Lung (tissue), 11 donors: ENCODE measurements at regions not wholly inside any gene's neighbourhood (a gene's known extent, or its start where the extent isn't known, plus 50 kb on each side); places are given as distances from the start of the nearest gene placed in this dataset.

Experiments used
- ATAC-seq: fragments of 200-7000 bp; cut with Tn5 transposase; one replicate; pipeline ENCODE4 v1.9.1; 2020; ENCODE audit warnings: moderate number of reproducible peaks; ENCODE audit not compliant: insufficient read depth, low FRiP score
- DNase-seq, 3 donors: peaks; one replicate each; pipeline ENCODE4 v3.0.0-alpha.2; 2013 to 2017
- H3K27ac ChIP-seq, 2 donors: one replicate each; pipeline ENCODE4 v1.5.1; 2013; ENCODE audit warnings: mild to moderate bottlenecking in 2 of 2, moderate library complexity in 2 of 2, control low read depth in 1 of 2, inconsistent platforms in 1 of 2, low read depth in 1 of 2, low read length in 1 of 2
- H3K27me3 ChIP-seq, 3 donors: one replicate each; pipeline ENCODE4 v1.5.1; 2013; ENCODE audit warnings: low read length in 2 of 3; ENCODE audit not compliant: control insufficient read depth in 3 of 3, insufficient read depth in 3 of 3
- H3K36me3 ChIP-seq, 4 donors: one replicate each; pipeline ENCODE4 v1.5.1; 2013; ENCODE audit warnings: low read length in 4 of 4, mild to moderate bottlenecking in 1 of 4, moderate library complexity in 1 of 4; ENCODE audit not compliant: control insufficient read depth in 4 of 4, insufficient read depth in 4 of 4
- H3K4me1 ChIP-seq, 5 donors: one replicate each; pipeline ENCODE4 v1.5.1; 2013; ENCODE audit warnings: low read length in 5 of 5, mild to moderate bottlenecking in 2 of 5, moderate library complexity in 1 of 5; ENCODE audit not compliant: control insufficient read depth in 5 of 5, insufficient read depth in 5 of 5
- H3K4me3 ChIP-seq: one replicate; pipeline ENCODE4 v1.5.1; 2013; ENCODE audit warnings: mild to moderate bottlenecking, control low read depth, moderate library complexity
- H3K9ac ChIP-seq, 2 donors: one replicate each; pipeline ENCODE4 v1.5.1; 2013; ENCODE audit warnings: low read length in 2 of 2, control low read depth in 1 of 2; ENCODE audit not compliant: insufficient read depth in 1 of 2
- H3K9me3 ChIP-seq, 4 donors: one replicate each; pipeline ENCODE4 v1.5.1; 2013; ENCODE audit warnings: low read length in 3 of 4, mild to moderate bottlenecking in 1 of 4, moderate library complexity in 1 of 4; ENCODE audit not compliant: control insufficient read depth in 4 of 4, insufficient read depth in 3 of 4
- CTCF ChIP-seq: IDR thresholded peaks from 2 replicates; pipeline ENCODE4 v1.5.1; 2012; ENCODE audit warnings: mild to moderate bottlenecking; ENCODE audit errors: control extremely low read depth, extremely low read depth
- WGBS, 2 donors: extraction: QIAGEN DNeasy Blood & Tissue Kit; methylation state at CpG; one replicate each; pipeline ENCODE4 v1.1.7; 2013; 5-methylcytosine and 5-hydroxymethylcytosine counted together
- donor health status: control.
- donor health status: control.
- donor health status: Bipolar disorder and iron deficiency.
- donor health status: healthy.
- donor health status: DM: yes; HTN: yes; CAD: no.

- H3K4me3 ChIP-seq: no peak overlapping the region
- no peak overlapping the region for H3K27ac ChIP-seq
- TF ChIP-seq CTCF: no peak
- peaks cover 0 to 11% (median 0%) of the 10 kb centered on the region in 4 donors for H3K9me3 ChIP-seq
- no peak overlapping the region for H3K9ac ChIP-seq
- peaks cover 0 to 19% (median 0%) of the 10 kb centered on the region in 3 donors for H3K27me3 ChIP-seq
- DNase-seq: no peak
- no peaks in the 10 kb centered on the region for H3K36me3 ChIP-seq
- 88 to 93% methylated on average over 4 of the region's 4 CpGs for WGBS, 2 donors
- H3K4me1 ChIP-seq: no peaks in the 10 kb centered on the region
- ATAC-seq: no peak
These were observed 63.4 kb downstream of the IGLL5 start for GRCh38 chr22:22951035-22951434.

DNA sequence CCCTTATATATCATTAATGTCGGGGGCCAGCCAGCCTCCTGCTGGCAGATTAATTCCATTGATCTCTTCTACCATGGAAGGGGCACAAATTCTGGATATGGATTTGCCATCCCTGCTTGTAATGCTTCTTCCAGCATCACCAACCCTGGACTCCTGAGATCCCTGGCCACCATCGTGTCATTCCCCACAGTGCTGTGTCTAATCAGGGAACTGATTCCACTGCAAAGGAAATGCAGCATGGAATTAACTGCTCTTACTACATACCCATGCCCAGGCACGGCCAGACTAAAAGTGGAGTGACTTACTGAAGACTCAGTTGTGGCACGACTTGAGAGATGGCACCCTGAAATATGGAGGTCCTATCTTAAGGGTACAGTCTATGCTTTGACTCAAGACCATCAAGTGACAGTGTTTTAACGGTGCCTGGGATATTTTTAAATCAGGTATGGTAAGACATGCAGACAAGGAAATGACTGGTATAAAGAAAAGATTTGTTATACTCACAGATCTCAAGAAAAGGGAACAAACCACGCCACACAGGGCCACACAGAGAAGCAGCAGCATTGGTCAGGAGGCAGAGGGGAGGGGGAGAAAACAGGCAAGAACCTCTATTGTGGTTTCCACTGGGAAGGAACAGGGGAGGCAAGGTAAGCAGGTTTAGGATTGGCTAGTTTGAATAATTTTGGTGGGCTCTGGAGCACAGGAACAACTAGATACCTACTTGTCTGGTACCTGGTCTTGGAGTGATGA is 65.1 kb downstream of the IGLL5 start:
- Histone ChIP-seq H3K27ac (no peak overlapping the region), H3K4me1 (no peaks in the 10 kb centered on the region), H3K9me3 (peaks cover 0 to 11% (median 0%) of the 10 kb centered on the region in 4 donors), H3K36me3 (no peaks in the 10 kb centered on the region), H3K4me3 (no peak overlapping the region), H3K27me3 (peaks cover 0 to 18% (median 0%) of the 10 kb centered on the region in 3 donors), H3K9ac (no peak overlapping the region)
- ATAC-seq (no peak), DNase-seq (no peak)
- no peak for TF ChIP-seq CTCF
- 59 to 60% methylated on average over 6 of the region's 6 CpGs for WGBS, 2 donors

DNA sequence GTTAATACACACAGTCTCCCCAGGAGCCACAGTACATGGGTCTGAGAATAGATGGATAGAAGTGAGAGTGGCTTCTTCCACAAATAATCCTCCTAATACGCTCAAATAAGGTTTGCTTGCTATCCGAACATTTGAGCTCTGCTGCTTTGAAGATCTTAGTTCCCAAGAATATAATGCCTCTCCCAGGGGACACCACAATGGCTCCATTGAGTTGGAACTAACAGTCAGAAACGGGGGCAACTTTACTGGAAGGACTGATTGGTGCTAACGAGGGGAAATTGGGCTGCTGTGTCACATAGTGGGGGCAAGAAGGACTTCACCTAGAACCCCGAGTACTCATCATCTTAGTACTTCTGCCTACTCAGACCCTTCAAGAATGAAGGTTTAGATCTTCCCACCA is 66.2 kb downstream of the IGLL5 start:
- Histone ChIP-seq H3K4me1 (no peaks in the 10 kb centered on the region), H3K36me3 (no peaks in the 10 kb centered on the region), H3K27me3 (peaks cover 0 to 18% (median 0%) of the 10 kb centered on the region in 3 donors), H3K9me3 (peaks cover 0 to 11% (median 0%) of the 10 kb centered on the region in 4 donors), H3K9ac (no peak overlapping the region), H3K27ac (no peak overlapping the region), H3K4me3 (no peak overlapping the region)
- DNase-seq: no peak
- 69 to 86% methylated on average over 5 of the region's 5 CpGs for WGBS, 2 donors
- no peak for ATAC-seq
- no peak for TF ChIP-seq CTCF
